Caco-2 (cell line): ENCODE measurements at regions not wholly inside any gene's neighbourhood (a gene's known extent, or its start where the extent isn't known, plus 50 kb on each side); places are given as distances from the start of the nearest gene placed in this dataset.

ENCODE experiments used
- BruUV-seq: library from RNA; stranded (reverse); fragments of 400-500 nt; replicated peaks from 2 replicates; lab custom pipeline; 2021; lab: Mats Ljungman, UMichigan
- CTCF ChIA-PET: fragments of 300-600 bp; sonication (Branson Sonifier 250); formaldehyde crosslinking; loops from one replicate; lab custom pipeline; 2022; ENCODE audit warnings: antibody characterized with exemption; lab: Charles Lee
- POLR2A ChIA-PET: fragments of 300-600 bp; sonication (Branson Sonifier 250); formaldehyde crosslinking; loops from one replicate; lab custom pipeline; 2022; ENCODE audit warnings: antibody characterized with exemption; lab: Charles Lee
- DNase-seq, 2 experiments: peaks; one replicate each; pipeline versions ENCODE4 v3.0.0 to v3.0.0-alpha.2; 2020 to 2022
- H3K27me3 ChIP-seq: replicated peaks from 2 replicates; pipeline ENCODE4 v1.6.0; 2011; ENCODE audit warnings: low read length; ENCODE audit not compliant: control insufficient read depth, insufficient read depth
- H3K36me3 ChIP-seq: 2 replicates; pipeline ENCODE4 v1.5.1; 2011; ENCODE audit warnings: low read length; ENCODE audit not compliant: control insufficient read depth, insufficient read depth
- H3K4me1 ChIP-seq: fragments of 250-450 bp; sonication (Bioruptor Pico); 2 replicates; pipeline ENCODE4 v1.5.1; 2020; ENCODE audit warnings: mild to moderate bottlenecking
- H3K4me3 ChIP-seq: 2 replicates; pipeline ENCODE4 v1.5.1; 2011; ENCODE audit warnings: low read depth, mild to moderate bottlenecking, control low read depth, low read length
- H3K9me3 ChIP-seq: fragments of 250-450 bp; sonication (Bioruptor Pico); 2 replicates; pipeline ENCODE4 v1.5.1; 2020; ENCODE audit warnings: mild to moderate bottlenecking, moderate library complexity
- H3K27ac Mint-ChIP-seq: one replicate; pipeline ENCODE4 v1.8.0; 2022; ENCODE audit warnings: mixed read lengths; ENCODE audit not compliant: unreplicated experiment
- H3K27me3 Mint-ChIP-seq: one replicate; pipeline ENCODE4 v1.8.0; 2022; ENCODE audit warnings: mixed read lengths; ENCODE audit not compliant: insufficient read depth, unreplicated experiment
- H3K36me3 Mint-ChIP-seq: one replicate; pipeline ENCODE4 v1.8.0; 2022; ENCODE audit warnings: mild to moderate bottlenecking, mixed read lengths; ENCODE audit not compliant: insufficient read depth, unreplicated experiment
- H3K4me1 Mint-ChIP-seq: one replicate; pipeline ENCODE4 v1.8.0; 2022; ENCODE audit warnings: low read depth, mixed read lengths; ENCODE audit not compliant: unreplicated experiment
- H3K4me3 Mint-ChIP-seq: one replicate; pipeline ENCODE4 v1.8.0; 2022; ENCODE audit warnings: mild to moderate bottlenecking, moderate library complexity, mixed read lengths; ENCODE audit not compliant: unreplicated experiment
- H3K9me3 Mint-ChIP-seq: one replicate; pipeline ENCODE4 v1.8.0; 2022; ENCODE audit warnings: mixed read lengths; ENCODE audit not compliant: unreplicated experiment
- CTCF ChIP-seq, 2 experiments: fragments of 200-600 bp in 1 of 2; IDR thresholded peaks; 1 replicate in 1 of 2; 2 replicates in 1 of 2; pipeline versions ENCODE4 v1.5.1 to v1.8.0; 2011 to 2022; ENCODE audit warnings: antibody characterized with exemption in 1 of 2, control low read depth in 1 of 2, inconsistent platforms in 1 of 2, low read depth in 1 of 2, low read length in 1 of 2, mild to moderate bottlenecking in 1 of 2, moderate library complexity in 1 of 2; ENCODE audit not compliant: insufficient read depth in 1 of 2, severe bottlenecking in 1 of 2, unreplicated experiment in 1 of 2
- intact Hi-C: fragments of 100-400 bp; cut with micrococcal nuclease; formaldehyde crosslinking; loops from one replicate; pipeline ENCODE4 v1.10.0; 2022; ENCODE audit not compliant: unreplicated experiment

GRCh38 chr2:14930441-14930840 is 297.9 kb downstream of the LRATD1 start:
- ChIA-PET CTCF (no interaction called here), POLR2A (no interaction called here)
- Mint-ChIP-seq H3K9me3 (no peaks in the 10 kb centered on the region), H3K4me3 (no peak overlapping the region), H3K4me1 (no peaks in the 10 kb centered on the region), H3K27ac (no peak overlapping the region), H3K36me3 (no peaks in the 10 kb centered on the region), H3K27me3 (peaks cover 5% of the 10 kb centered on the region)
- Histone ChIP-seq H3K27me3 (no peaks in the 10 kb centered on the region), H3K4me3 (no peak overlapping the region), H3K4me1 (0 out of 2 replicates have a peak, but pooled peaks cover 6% of the 10 kb centered on the region), H3K36me3 (no peaks in the 10 kb centered on the region), H3K9me3 (no peaks in the 10 kb centered on the region)
- no peak for TF ChIP-seq CTCF (IDR thresholded peaks at IDR 0.05; ENCODE audit: insufficient read depth in 1 of 2, low read depth in 1 of 2, low read length in 1 of 2, severe bottlenecking in 1 of 2, unreplicated experiment in 1 of 2)
- intact Hi-C loops: no loop called here
- BruUV-seq: no TSS peak
- no peak for DNase-seq

- Histone ChIP-seq H3K4me3 (no peak overlapping the region), H3K27me3 (no peaks in the 10 kb centered on the region), H3K9me3 (no peaks in the 10 kb centered on the region), H3K4me1 (0 out of 2 replicates have a peak, but pooled peaks cover 1% of the 10 kb centered on the region), H3K36me3 (no peaks in the 10 kb centered on the region)
- H3K9me3 Mint-ChIP-seq: peaks cover 9% of the 10 kb centered on the region
- POLR2A ChIA-PET: no interaction called here
- no TSS peak for BruUV-seq
- H3K27me3 Mint-ChIP-seq: peaks cover 5% of the 10 kb centered on the region
- no peak for DNase-seq
- no peak overlapping the region for H3K27ac Mint-ChIP-seq
- no peaks in the 10 kb centered on the region for H3K36me3 Mint-ChIP-seq
- CTCF ChIA-PET: no interaction called here
- no peak for TF ChIP-seq CTCF (IDR thresholded peaks at IDR 0.05; ENCODE audit: insufficient read depth in 1 of 2, low read depth in 1 of 2, low read length in 1 of 2, severe bottlenecking in 1 of 2, unreplicated experiment in 1 of 2)
- no peaks in the 10 kb centered on the region for H3K4me1 Mint-ChIP-seq
- intact Hi-C loops: no loop called here
- no peak overlapping the region for H3K4me3 Mint-ChIP-seq
These were observed 299.8 kb downstream of the LRATD1 start for GRCh38 chr2:14932285-14932684.

- Histone ChIP-seq H3K36me3 (no peaks in the 10 kb centered on the region), H3K4me1 (no peaks in the 10 kb centered on the region), H3K9me3 (no peaks in the 10 kb centered on the region), H3K4me3 (no peak overlapping the region), H3K27me3 (no peaks in the 10 kb centered on the region)
- no peak for DNase-seq
- Mint-ChIP-seq H3K4me1 (no peaks in the 10 kb centered on the region), H3K9me3 (peaks cover 10% of the 10 kb centered on the region), H3K4me3 (no peak overlapping the region), H3K36me3 (no peaks in the 10 kb centered on the region), H3K27ac (no peak overlapping the region), H3K27me3 (peaks cover 5% of the 10 kb centered on the region)
- no peak for TF ChIP-seq CTCF (IDR thresholded peaks at IDR 0.05; ENCODE audit: insufficient read depth in 1 of 2, low read depth in 1 of 2, low read length in 1 of 2, severe bottlenecking in 1 of 2, unreplicated experiment in 1 of 2)
- POLR2A ChIA-PET: no interaction called here
- BruUV-seq: no TSS peak
- CTCF ChIA-PET: no interaction called here
- intact Hi-C loops: no loop called here
These were observed 301.2 kb downstream of the LRATD1 start for GRCh38 chr2:14933753-14934152.
